HL-60 (cell line): ENCODE measurements at regions not wholly inside any gene's neighbourhood (a gene's known extent, or its start where the extent isn't known, plus 50 kb on each side); places are given as distances from the start of the nearest gene placed in this dataset.
"Not testable (repeated sequence)": the region's sequence is repeated elsewhere in the genome, so short reads cannot be mapped to it uniquely, and the experiment has no call there.

ENCODE experiments used
- GABPA ChIP-seq: IDR thresholded peaks from 2 replicates; pipeline ENCODE4 v1.6.1; 2012; ENCODE audit warnings: low read depth
- POLR2AphosphoS5 ChIP-seq: IDR thresholded peaks from 2 replicates; pipeline ENCODE4 v1.6.1; 2012; ENCODE audit warnings: low read depth
- TF ChIP-seq, protein P1 (sequence below): IDR thresholded peaks from one replicate; pipeline ENCODE4 v1.5.1; 2011; ENCODE audit warnings: low read length, control low read depth, inconsistent platforms; ENCODE audit not compliant: insufficient read depth
- TF ChIP-seq, protein P2 (sequence below): IDR thresholded peaks from 2 replicates; pipeline ENCODE4 v1.6.1; 2012; ENCODE audit warnings: low read depth; ENCODE audit not compliant: insufficient replicate concordance

DNA sequence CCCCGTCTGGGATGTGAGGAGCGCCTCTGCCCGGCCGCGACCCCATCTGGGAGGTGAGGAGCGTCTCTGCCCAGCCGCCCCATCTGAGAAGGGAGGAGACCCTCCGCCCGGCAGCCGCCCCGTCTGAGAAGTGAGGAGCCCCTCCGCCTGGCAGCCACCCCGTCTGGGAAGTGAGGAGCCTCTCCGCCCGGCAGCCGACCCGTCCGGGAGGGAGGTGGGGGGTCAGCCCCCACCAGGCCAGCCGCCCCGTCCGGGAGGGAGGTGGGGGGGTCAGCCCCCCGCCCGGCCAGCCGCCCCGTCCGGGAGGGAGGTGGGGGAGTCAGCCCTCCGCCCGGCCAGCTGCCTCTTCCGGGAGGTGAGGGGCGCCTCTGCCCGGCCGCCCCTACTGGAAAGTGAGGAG lies 454.4 kb upstream of the CAMK1G start:
- TF ChIP-seq, protein P1, sequence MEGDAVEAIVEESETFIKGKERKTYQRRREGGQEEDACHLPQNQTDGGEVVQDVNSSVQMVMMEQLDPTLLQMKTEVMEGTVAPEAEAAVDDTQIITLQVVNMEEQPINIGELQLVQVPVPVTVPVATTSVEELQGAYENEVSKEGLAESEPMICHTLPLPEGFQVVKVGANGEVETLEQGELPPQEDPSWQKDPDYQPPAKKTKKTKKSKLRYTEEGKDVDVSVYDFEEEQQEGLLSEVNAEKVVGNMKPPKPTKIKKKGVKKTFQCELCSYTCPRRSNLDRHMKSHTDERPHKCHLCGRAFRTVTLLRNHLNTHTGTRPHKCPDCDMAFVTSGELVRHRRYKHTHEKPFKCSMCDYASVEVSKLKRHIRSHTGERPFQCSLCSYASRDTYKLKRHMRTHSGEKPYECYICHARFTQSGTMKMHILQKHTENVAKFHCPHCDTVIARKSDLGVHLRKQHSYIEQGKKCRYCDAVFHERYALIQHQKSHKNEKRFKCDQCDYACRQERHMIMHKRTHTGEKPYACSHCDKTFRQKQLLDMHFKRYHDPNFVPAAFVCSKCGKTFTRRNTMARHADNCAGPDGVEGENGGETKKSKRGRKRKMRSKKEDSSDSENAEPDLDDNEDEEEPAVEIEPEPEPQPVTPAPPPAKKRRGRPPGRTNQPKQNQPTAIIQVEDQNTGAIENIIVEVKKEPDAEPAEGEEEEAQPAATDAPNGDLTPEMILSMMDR, result not testable (repeated sequence)
- not testable (repeated sequence) for TF ChIP-seq POLR2AphosphoS5, GABPA
- TF ChIP-seq, protein P2, sequence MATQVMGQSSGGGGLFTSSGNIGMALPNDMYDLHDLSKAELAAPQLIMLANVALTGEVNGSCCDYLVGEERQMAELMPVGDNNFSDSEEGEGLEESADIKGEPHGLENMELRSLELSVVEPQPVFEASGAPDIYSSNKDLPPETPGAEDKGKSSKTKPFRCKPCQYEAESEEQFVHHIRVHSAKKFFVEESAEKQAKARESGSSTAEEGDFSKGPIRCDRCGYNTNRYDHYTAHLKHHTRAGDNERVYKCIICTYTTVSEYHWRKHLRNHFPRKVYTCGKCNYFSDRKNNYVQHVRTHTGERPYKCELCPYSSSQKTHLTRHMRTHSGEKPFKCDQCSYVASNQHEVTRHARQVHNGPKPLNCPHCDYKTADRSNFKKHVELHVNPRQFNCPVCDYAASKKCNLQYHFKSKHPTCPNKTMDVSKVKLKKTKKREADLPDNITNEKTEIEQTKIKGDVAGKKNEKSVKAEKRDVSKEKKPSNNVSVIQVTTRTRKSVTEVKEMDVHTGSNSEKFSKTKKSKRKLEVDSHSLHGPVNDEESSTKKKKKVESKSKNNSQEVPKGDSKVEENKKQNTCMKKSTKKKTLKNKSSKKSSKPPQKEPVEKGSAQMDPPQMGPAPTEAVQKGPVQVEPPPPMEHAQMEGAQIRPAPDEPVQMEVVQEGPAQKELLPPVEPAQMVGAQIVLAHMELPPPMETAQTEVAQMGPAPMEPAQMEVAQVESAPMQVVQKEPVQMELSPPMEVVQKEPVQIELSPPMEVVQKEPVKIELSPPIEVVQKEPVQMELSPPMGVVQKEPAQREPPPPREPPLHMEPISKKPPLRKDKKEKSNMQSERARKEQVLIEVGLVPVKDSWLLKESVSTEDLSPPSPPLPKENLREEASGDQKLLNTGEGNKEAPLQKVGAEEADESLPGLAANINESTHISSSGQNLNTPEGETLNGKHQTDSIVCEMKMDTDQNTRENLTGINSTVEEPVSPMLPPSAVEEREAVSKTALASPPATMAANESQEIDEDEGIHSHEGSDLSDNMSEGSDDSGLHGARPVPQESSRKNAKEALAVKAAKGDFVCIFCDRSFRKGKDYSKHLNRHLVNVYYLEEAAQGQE, result not testable (repeated sequence)
